ENCODE measurements at regions not wholly inside any gene's neighbourhood (a gene's known extent, or its start where the extent isn't known, plus 50 kb on each side); places are given as distances from the start of the nearest gene placed in this dataset.

DNA sequence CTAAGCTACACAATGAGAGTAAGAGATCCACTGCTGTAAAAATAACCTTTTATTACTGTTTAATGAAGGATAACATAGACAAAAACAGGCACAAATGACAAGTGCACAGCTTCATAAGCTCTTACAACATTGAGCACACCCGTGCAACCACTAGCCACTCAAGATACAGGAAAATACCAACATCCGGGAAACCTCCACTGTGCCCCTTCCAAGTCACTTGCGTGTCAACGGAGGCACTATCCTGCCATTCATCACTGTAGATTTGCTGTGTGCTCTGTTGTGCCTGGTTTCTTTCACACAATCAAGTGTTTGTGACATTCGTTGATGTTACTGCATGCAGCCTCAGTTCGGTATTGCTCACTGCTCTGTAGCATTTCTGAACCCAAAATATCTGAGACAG lies 292.9 kb upstream of the MYT1L start:
- CTCF ChIA-PET: no interaction called here

DNA sequence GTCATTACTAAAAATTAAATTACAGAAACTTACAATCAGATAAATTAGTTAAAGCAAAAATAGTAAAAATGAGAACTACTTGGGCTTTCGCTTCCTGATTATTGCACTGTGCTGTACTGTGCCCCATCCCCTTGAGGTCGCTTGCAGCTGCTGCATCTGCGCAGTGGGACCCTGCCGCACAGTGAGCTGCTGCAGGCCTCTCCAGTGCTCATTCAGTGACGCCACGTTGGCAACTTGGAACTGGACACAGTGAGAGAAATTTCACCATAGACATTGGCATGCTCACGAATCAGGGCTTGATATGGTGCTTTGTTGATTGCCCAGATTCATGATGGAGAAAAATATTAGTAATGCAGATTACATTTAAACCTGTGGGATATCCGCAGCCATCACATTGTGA lies 290.8 kb upstream of the MYT1L start:
- Histone ChIP-seq H4K20me1 (ENCODE audit: insufficient read depth) (no peaks in the 10 kb centered on the region), H2AFZ (ENCODE audit: low read depth, low read length, poor library complexity, severe bottlenecking) (no peak overlapping the region), H3K4me1 (ENCODE audit: control insufficient read depth in 1 of 2, insufficient read depth in 2 of 2, low read length in 2 of 2) (no peaks in the 10 kb centered on the region), H3K9me3 (ENCODE audit: control insufficient read depth in 1 of 2, insufficient read depth in 1 of 2, low read depth in 1 of 2, low read length in 2 of 2) (no peaks in the 10 kb centered on the region), H3K27me3 (ENCODE audit: insufficient read depth, low read length) (peaks cover 5% of the 10 kb centered on the region; the same call in 1 of the 2 replicates), H3K9me2 (ENCODE audit: insufficient read depth) (no peaks in the 10 kb centered on the region), H3K4me2 (ENCODE audit: low read length) (no peak overlapping the region), H3K79me2 (ENCODE audit: insufficient read depth, low read length) (no peaks in the 10 kb centered on the region), H3K9ac (ENCODE audit: low read length) (no peak overlapping the region), H3K27ac (ENCODE audit: low read depth, low read length) (no peak overlapping the region), H3K36me3 (ENCODE audit: control insufficient read depth in 1 of 2, insufficient read depth in 2 of 2, low read length in 2 of 2) (no peaks in the 10 kb centered on the region), H3K4me3 (replicated peaks in 1 of 2; ENCODE audit: low read depth in 1 of 2, low read length in 2 of 2) (no peak overlapping the region)
- no peak for DNase-seq (ENCODE audit: low read depth, low spot score)
- ChIA-PET CTCF (no interaction called here), RAD21 (ENCODE audit: low non-redundant PET in 1 of 2, low total read pairs in 2 of 2, uncharacterized antibody in 2 of 2, unreplicated experiment in 2 of 2) (no interaction called here), POLR2A (no interaction called here)
- no TSS peak for BruUV-seq (replicated peaks)
- no peak for ATAC-seq
- intact Hi-C loops (cut with micrococcal nuclease): no loop called here
- no peak for TF ChIP-seq RAD21 (IDR thresholded peaks at IDR 0.05; ENCODE audit: low read depth)
- no peak for TF ChIP-seq SIN3A (IDR thresholded peaks at IDR 0.05; ENCODE audit: low read depth)
- TF ChIP-seq REST (IDR thresholded peaks at IDR 0.05; ENCODE audit: low read depth): no peak
- TF ChIP-seq EGR1 (IDR thresholded peaks at IDR 0.05; ENCODE audit: low read depth): no peak
- no peak for TF ChIP-seq YY1 (IDR thresholded peaks at IDR 0.05; ENCODE audit: extremely low read depth, insufficient replicate concordance, low read depth, low read length)
- no peak for TF ChIP-seq CBX3 (IDR thresholded peaks at IDR 0.05; ENCODE audit: low read depth)
- no peak for TF ChIP-seq SP1 (IDR thresholded peaks at IDR 0.05; ENCODE audit: low read depth)
- TF ChIP-seq POLR2AphosphoS5 (IDR thresholded peaks at IDR 0.05; ENCODE audit: low read depth, low read length): no peak
- TF ChIP-seq CEBPB (IDR thresholded peaks at IDR 0.05; ENCODE audit: low read depth): no peak
- no peak for TF ChIP-seq ELF1 (IDR thresholded peaks at IDR 0.05; ENCODE audit: borderline replicate concordance, low read depth)
- no peak for TF ChIP-seq ZNF274 (IDR thresholded peaks at IDR 0.05; ENCODE audit: low read depth, low read length)
- TF ChIP-seq ZFX (IDR thresholded peaks at IDR 0.05): no peak
- TF ChIP-seq ZBTB33 (IDR thresholded peaks at IDR 0.05; ENCODE audit: extremely low read depth, insufficient replicate concordance, low read length): no peak
- TF ChIP-seq POLR2A (IDR thresholded peaks at IDR 0.05; ENCODE audit: borderline replicate concordance, extremely low read depth, insufficient read depth, insufficient read length): no peak
- TF ChIP-seq, protein P1, sequence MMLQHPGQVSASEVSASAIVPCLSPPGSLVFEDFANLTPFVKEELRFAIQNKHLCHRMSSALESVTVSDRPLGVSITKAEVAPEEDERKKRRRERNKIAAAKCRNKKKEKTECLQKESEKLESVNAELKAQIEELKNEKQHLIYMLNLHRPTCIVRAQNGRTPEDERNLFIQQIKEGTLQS (IDR thresholded peaks at IDR 0.05): no peak
- TF ChIP-seq FOSL1 (IDR thresholded peaks at IDR 0.05; ENCODE audit: low read depth): no peak
- TF ChIP-seq SRF (IDR thresholded peaks at IDR 0.05; ENCODE audit: low read depth): no peak

More for the DNA sequence above, 292.9 kb upstream of the MYT1L start:
- no peaks in the 10 kb centered on the region for H3K4me1 ChIP-seq (ENCODE audit: control insufficient read depth in 1 of 2, insufficient read depth in 2 of 2, low read length in 2 of 2)
- H4K20me1 ChIP-seq (ENCODE audit: insufficient read depth): no peaks in the 10 kb centered on the region
- H3K9me3 ChIP-seq (ENCODE audit: control insufficient read depth in 1 of 2, insufficient read depth in 1 of 2, low read depth in 1 of 2, low read length in 2 of 2): no peaks in the 10 kb centered on the region
- H3K27me3 ChIP-seq (ENCODE audit: insufficient read depth, low read length): peaks cover 6% of the 10 kb centered on the region; the same call in 1 of the 2 replicates
- no TSS peak for BruUV-seq (replicated peaks)
- H3K79me2 ChIP-seq (ENCODE audit: insufficient read depth, low read length): no peaks in the 10 kb centered on the region
- no peaks in the 10 kb centered on the region for H3K9me2 ChIP-seq (ENCODE audit: insufficient read depth)
- H3K9ac ChIP-seq (ENCODE audit: low read length): no peak overlapping the region
- TF ChIP-seq ZNF274 (IDR thresholded peaks at IDR 0.05; ENCODE audit: low read depth, low read length) (no peak), EGR1 (IDR thresholded peaks at IDR 0.05; ENCODE audit: low read depth) (no peak), SIN3A (IDR thresholded peaks at IDR 0.05; ENCODE audit: low read depth) (no peak)
- H2AFZ ChIP-seq (ENCODE audit: low read depth, low read length, poor library complexity, severe bottlenecking): no peak overlapping the region
- no peak for ATAC-seq
- H3K27ac ChIP-seq (ENCODE audit: low read depth, low read length): no peak overlapping the region
- RAD21 ChIA-PET (ENCODE audit: low non-redundant PET in 1 of 2, low total read pairs in 2 of 2, uncharacterized antibody in 2 of 2, unreplicated experiment in 2 of 2): no interaction called here
- H3K4me2 ChIP-seq (ENCODE audit: low read length): no peak overlapping the region
- POLR2A ChIA-PET: no interaction called here
- no peak for DNase-seq (ENCODE audit: low read depth, low spot score)
- intact Hi-C loops (cut with micrococcal nuclease): no loop called here
- no peak overlapping the region for H3K4me3 ChIP-seq (replicated peaks in 1 of 2; ENCODE audit: low read depth in 1 of 2, low read length in 2 of 2)
- no peaks in the 10 kb centered on the region for H3K36me3 ChIP-seq (ENCODE audit: control insufficient read depth in 1 of 2, insufficient read depth in 2 of 2, low read length in 2 of 2)

Measured in HCT116 (cell line).